ENCODE measurements at regions not wholly inside any gene's neighbourhood (a gene's known extent, or its start where the extent isn't known, plus 50 kb on each side); places are given as distances from the start of the nearest gene placed in this dataset.
"Not testable (repeated sequence)": the region's sequence is repeated elsewhere in the genome, so short reads cannot be mapped to it uniquely, and the experiment has no call there.

GRCh38 chr6:169130113-169130512 is 123.5 kb downstream of the THBS2 start:
- Histone ChIP-seq H3K36me3 (no peaks in the 10 kb centered on the region), H3K27me3 (no peaks in the 10 kb centered on the region), H3K4me3 (no peak overlapping the region), H3K4me1 (peaks cover 17% of the 10 kb centered on the region), H3K27ac (no peak overlapping the region), H3K9me3 (replicated peaks) (peaks cover 13% of the 10 kb centered on the region; the same call in 1 of the 2 replicates)
- no peak for DNase-seq

GRCh38 chr6:169121013-169121412 is 132.6 kb downstream of the THBS2 start:
- peaks cover 6% of the 10 kb centered on the region; the same call in 1 of the 2 replicates for H3K9me3 ChIP-seq (replicated peaks)
- no peak overlapping the region for H3K4me3 ChIP-seq
- H3K27ac ChIP-seq, result no peak overlapping the region
- DNase-seq, result no peak
- H3K27me3 ChIP-seq, result no peaks in the 10 kb centered on the region
- H3K4me1 ChIP-seq, result peaks cover 4% of the 10 kb centered on the region; the same call in 1 of the 2 replicates
- H3K36me3 ChIP-seq, result no peaks in the 10 kb centered on the region

GRCh38 chr6:169119669-169120068 is 134.0 kb downstream of the THBS2 start:
- Histone ChIP-seq H3K27ac (no peak overlapping the region), H3K4me1 (peaks cover 5% of the 10 kb centered on the region; the same call in 1 of the 2 replicates), H3K4me3 (no peak overlapping the region), H3K27me3 (no peaks in the 10 kb centered on the region), H3K9me3 (replicated peaks) (peaks cover 6% of the 10 kb centered on the region; the same call in 1 of the 2 replicates), H3K36me3 (no peaks in the 10 kb centered on the region)
- DNase-seq, result no peak

- Histone ChIP-seq H3K27ac (no peak overlapping the region), H3K36me3 (no peaks in the 10 kb centered on the region), H3K4me3 (no peak overlapping the region), H3K27me3 (no peaks in the 10 kb centered on the region), H3K9me3 (replicated peaks) (peaks cover 5% of the 10 kb centered on the region; the same call in 1 of the 2 replicates), H3K4me1 (peaks cover 5% of the 10 kb centered on the region; the same call in 1 of the 2 replicates)
- DNase-seq, result no peak
Measured at GRCh38 chr6:169118346-169118830, 135.3 kb downstream of the THBS2 start.

GRCh38 chr6:169117663-169118062 is 136.0 kb downstream of the THBS2 start:
- no peaks in the 10 kb centered on the region for H3K27me3 ChIP-seq
- peaks cover 5% of the 10 kb centered on the region; the same call in 1 of the 2 replicates for H3K4me1 ChIP-seq
- DNase-seq, result no peak
- H3K36me3 ChIP-seq, result no peaks in the 10 kb centered on the region
- 0 out of 2 replicates have a peak, but pooled peaks cover 3% of the 10 kb centered on the region for H3K9me3 ChIP-seq (replicated peaks)
- H3K4me3 ChIP-seq, result no peak overlapping the region
- no peak overlapping the region for H3K27ac ChIP-seq

- no peak for DNase-seq
- H3K27me3 ChIP-seq, result no peaks in the 10 kb centered on the region
- H3K4me1 ChIP-seq, result peaks cover 19% of the 10 kb centered on the region
- no peak overlapping the region for H3K27ac ChIP-seq
- no peaks in the 10 kb centered on the region; the same call in 1 of the 2 replicates for H3K9me3 ChIP-seq (replicated peaks)
- no peaks in the 10 kb centered on the region for H3K36me3 ChIP-seq
- H3K4me3 ChIP-seq, result no peak overlapping the region
Measured at GRCh38 chr6:169115632-169116031, 138.0 kb downstream of the THBS2 start.

GRCh38 chr6:169114632-169115031 is 139.0 kb downstream of the THBS2 start:
- H3K27me3 ChIP-seq; H3K27ac ChIP-seq; H3K36me3 ChIP-seq; H3K9me3 ChIP-seq (replicated peaks); DNase-seq; H3K4me3 ChIP-seq: not testable (repeated sequence)
- H3K4me1 ChIP-seq, result peaks cover 19% of the 10 kb centered on the region

GRCh38 chr6:169112483-169113320 is 140.9 kb downstream of the THBS2 start:
- H3K9me3 ChIP-seq (replicated peaks), result no peaks in the 10 kb centered on the region; the same call in 1 of the 2 replicates
- no peak for DNase-seq
- no peaks in the 10 kb centered on the region for H3K27me3 ChIP-seq
- no peaks in the 10 kb centered on the region for H3K36me3 ChIP-seq
- H3K4me1 ChIP-seq, result peaks cover 19% of the 10 kb centered on the region
- H3K27ac ChIP-seq, result no peak overlapping the region
- H3K4me3 ChIP-seq, result no peak overlapping the region

- peaks cover 19% of the 10 kb centered on the region for H3K4me1 ChIP-seq
- H3K4me3 ChIP-seq, result no peak overlapping the region
- no peaks in the 10 kb centered on the region for H3K36me3 ChIP-seq
- no peak overlapping the region for H3K27ac ChIP-seq
- no peaks in the 10 kb centered on the region; the same call in 1 of the 2 replicates for H3K9me3 ChIP-seq (replicated peaks)
- H3K27me3 ChIP-seq, result no peaks in the 10 kb centered on the region
- no peak for DNase-seq
Measured at GRCh38 chr6:169111203-169111602, 142.4 kb downstream of the THBS2 start.

- H3K4me1 ChIP-seq, result peaks cover 20% of the 10 kb centered on the region
- H3K27ac ChIP-seq, result no peak overlapping the region
- no peak overlapping the region for H3K4me3 ChIP-seq
- DNase-seq, result no peak
- H3K9me3 ChIP-seq (replicated peaks), result no peaks in the 10 kb centered on the region; the same call in 1 of the 2 replicates
- H3K36me3 ChIP-seq, result no peaks in the 10 kb centered on the region
- H3K27me3 ChIP-seq, result no peaks in the 10 kb centered on the region
Measured at GRCh38 chr6:169109411-169110220, 144.0 kb downstream of the THBS2 start.

GRCh38 chr6:169108753-169109152 is 144.9 kb downstream of the THBS2 start:
- Histone ChIP-seq H3K36me3 (no peaks in the 10 kb centered on the region), H3K4me3 (no peak overlapping the region), H3K9me3 (replicated peaks) (no peaks in the 10 kb centered on the region; the same call in 1 of the 2 replicates), H3K4me1 (peaks cover 20% of the 10 kb centered on the region), H3K27ac (no peak overlapping the region), H3K27me3 (no peaks in the 10 kb centered on the region)
- no peak for DNase-seq

- DNase-seq, result no peak
Measured at GRCh38 chr6:169106176-169106575, 147.5 kb downstream of the THBS2 start.

GRCh38 chr6:169101981-169102380 is 151.7 kb downstream of the THBS2 start:
- Histone ChIP-seq H3K9me3 (replicated peaks) (no peaks in the 10 kb centered on the region), H3K36me3 (no peaks in the 10 kb centered on the region), H3K27ac (peak overlapping the region; percentile 81), H3K4me1 (peaks cover 52% of the 10 kb centered on the region), H3K4me3 (no peak overlapping the region), H3K27me3 (no peaks in the 10 kb centered on the region)
- DNase-seq, result no peak

More at GRCh38 chr6:169106176-169106575, 147.5 kb downstream of the THBS2 start:
- Histone ChIP-seq H3K4me1 (peaks cover 23% of the 10 kb centered on the region), H3K4me3 (no peak overlapping the region), H3K9me3 (replicated peaks) (no peaks in the 10 kb centered on the region), H3K27me3 (no peaks in the 10 kb centered on the region), H3K36me3 (no peaks in the 10 kb centered on the region), H3K27ac (no peak overlapping the region)

GRCh38 chr6:169101036-169101805 is 152.4 kb downstream of the THBS2 start:
- Histone ChIP-seq H3K27me3 (no peaks in the 10 kb centered on the region), H3K4me3 (no peak overlapping the region), H3K27ac (peak overlapping the region; percentile 81), H3K4me1 (peaks cover 57% of the 10 kb centered on the region), H3K36me3 (no peaks in the 10 kb centered on the region), H3K9me3 (replicated peaks) (no peaks in the 10 kb centered on the region)
- peak; percentile 50 to 56 for DNase-seq

All from SJCRH30 (cell line).